HG02970 (cell line): ENCODE measurements at regions not wholly inside any gene's neighbourhood (a gene's known extent, or its start where the extent isn't known, plus 50 kb on each side); places are given as distances from the start of the nearest gene placed in this dataset.

ENCODE experiments used
- ATAC-seq: cut with Tn5 transposase; IDR thresholded peaks from one replicate; pipeline ENCODE4 v1.9.1; 2021; ENCODE audit warnings: mild to moderate bottlenecking, moderate library complexity, moderate number of reproducible peaks; ENCODE audit not compliant: unreplicated experiment, low FRiP score

GRCh38 chr5:88405783-88406182 is 137.1 kb upstream of the TMEM161B start:
- no peak for ATAC-seq

DNA sequence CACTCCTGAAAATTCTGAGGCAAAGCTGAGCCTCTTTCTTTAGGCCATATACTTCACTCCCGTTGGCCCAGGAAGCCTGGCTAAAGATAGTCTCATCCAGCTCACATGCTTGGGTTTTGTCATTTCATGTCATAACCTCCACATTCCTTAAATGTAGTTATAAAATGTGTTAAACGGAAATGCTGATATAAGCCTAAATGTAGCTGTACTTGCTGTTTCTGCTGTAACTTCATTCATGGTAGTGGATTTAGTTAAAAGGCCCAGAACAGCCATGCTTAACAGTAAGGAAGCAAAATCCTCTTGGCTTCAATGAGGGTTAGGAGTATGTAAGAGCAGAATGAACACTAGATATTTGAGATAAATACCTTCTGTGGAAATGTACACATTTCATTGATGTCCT is 135.8 kb upstream of the TMEM161B start:
- ATAC-seq: no peak

DNA sequence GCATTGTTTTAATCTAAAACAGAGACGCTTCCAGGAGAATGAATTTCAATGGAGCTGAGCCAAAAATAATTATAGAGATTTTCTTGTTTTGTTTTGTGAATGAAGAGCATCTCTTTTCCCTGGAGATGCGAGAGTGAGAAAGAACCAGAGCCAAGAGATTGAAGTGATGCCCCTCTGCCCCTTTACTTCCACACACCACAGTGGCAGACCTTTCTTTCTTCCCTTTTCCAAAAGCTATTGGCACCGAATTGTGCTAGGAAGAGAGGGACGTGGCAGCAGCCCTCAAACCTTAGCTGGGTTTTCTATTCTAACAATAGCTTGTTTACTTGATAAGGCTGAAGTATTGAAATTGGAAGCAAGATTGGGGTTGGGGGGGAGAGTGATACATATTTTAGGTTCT is 133.0 kb upstream of the TMEM161B start:
- ATAC-seq: no peak

- ATAC-seq: no peak
Observed at GRCh38 chr5:88401228-88401627, 132.6 kb upstream of the TMEM161B start.

DNA sequence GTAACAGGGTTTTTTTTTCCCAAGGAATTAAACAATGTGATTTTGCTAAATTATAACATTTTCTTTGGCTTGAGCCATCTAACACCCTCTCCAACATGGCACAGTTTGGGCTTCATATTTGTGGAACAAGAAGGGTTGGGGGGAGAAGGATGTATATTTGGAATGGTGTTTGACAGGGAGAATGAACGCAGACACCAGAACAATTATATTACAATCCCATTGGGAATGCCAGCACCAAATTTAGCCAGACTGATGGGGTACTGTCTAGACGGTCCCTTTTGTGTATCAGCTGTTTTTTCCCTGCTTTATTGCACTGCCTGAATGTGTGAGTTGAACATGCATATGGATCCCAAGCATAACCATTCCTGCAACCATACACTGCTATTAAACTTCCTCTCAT is 130.9 kb upstream of the TMEM161B start:
- no peak for ATAC-seq

DNA sequence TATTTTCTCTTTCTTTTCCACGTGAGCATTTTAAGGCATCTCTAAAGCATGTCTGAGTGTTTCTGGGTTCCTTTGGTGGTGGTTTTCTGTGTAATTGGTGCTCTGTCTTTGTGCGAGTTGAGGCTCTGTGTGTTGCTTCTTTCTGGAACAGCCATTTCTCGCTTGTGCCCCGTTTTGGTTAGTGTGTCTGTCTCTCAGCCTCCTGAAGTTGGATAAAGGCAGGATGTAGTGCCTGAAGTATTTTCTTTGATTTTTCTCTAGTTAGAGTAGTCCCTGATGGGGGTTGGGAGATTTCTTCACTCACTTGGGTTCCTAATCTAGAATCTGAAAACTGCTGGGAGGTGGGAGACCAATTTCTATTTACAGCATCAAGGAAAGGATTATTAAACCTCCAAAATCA is 129.7 kb upstream of the TMEM161B start:
- no peak for ATAC-seq

DNA sequence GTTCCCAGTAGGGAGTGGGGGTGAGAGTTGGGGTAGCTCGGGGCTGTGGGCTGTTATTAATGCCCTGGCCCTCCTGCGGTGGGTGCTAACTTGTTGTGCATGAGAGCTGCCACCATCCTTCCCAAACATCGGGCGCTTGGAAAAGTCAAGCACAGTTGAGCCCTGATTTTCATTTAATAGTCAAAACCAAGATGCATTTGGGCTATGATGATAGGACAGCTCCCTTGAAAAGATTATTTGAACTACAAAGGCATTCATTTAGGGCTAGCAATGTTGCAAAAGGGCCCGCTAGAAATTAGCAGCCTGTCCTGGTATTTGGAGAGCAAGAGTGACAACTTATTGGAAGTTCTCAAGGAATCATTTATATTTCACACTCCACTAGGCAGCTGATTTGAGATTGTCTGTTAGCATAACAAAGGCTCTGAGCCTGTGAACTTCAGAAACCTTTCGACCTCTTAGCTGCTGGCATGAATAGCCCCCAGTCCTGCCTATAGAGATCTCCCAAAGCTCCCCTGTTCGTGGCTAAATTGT is 128.2 kb upstream of the TMEM161B start:
- no peak for ATAC-seq

DNA sequence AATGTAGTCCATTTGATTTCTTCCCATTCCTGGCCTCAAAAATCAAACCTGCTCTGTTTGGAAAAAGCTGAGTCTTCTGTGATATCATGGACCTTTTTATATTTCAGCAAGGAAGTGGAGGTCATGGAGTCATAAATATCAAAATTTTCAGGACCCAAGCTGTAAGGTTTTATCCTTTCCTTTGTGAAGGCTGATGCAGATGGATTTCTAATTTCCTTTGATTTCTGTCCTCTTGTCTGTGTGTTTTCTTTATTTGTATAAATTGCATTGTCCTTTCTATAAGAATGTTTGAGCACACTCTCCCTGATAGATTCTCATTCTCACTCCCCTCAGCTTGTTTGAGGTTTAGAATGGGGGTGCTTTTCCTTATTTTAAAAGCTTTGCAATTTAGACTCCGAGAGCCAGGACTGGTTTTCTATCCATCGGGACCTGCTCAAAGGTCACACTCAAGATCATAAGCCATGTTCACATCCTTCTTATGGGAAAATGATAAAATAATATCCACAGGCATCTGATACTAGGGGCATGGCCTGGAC is 127.4 kb upstream of the TMEM161B start:
- no peak for ATAC-seq

- no peak for ATAC-seq
Observed at GRCh38 chr5:88395264-88395663, 126.6 kb upstream of the TMEM161B start.

DNA sequence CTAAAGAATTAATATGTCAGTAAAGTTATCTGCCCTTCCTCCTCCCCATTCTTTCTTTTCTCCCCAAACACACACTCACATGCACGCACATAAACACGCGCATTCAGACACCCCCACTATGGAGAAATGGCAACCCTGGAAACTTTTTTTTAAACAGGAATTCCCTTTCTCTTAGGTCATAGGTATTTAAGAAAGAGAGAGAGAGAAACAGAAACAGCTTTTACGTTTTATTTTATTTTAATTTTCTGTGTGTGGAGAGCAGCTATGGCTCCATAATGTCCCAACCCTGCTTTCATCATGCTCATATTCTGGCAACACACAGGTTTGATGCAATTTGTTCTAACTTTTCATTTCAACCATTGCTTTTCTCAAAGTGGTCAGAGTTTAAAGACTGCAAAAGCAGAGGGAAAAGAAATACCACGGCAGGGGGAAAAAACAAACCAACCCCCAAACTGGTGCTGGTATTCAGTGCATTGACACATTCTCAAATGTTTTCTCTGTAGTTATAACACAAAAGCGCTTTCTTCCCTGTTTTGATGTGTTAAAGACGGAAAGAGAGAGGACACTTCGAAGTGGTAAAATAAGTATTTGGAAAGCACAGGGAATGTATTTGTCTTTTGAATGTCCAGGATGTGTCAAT is 126.0 kb upstream of the TMEM161B start:
- no peak for ATAC-seq

DNA sequence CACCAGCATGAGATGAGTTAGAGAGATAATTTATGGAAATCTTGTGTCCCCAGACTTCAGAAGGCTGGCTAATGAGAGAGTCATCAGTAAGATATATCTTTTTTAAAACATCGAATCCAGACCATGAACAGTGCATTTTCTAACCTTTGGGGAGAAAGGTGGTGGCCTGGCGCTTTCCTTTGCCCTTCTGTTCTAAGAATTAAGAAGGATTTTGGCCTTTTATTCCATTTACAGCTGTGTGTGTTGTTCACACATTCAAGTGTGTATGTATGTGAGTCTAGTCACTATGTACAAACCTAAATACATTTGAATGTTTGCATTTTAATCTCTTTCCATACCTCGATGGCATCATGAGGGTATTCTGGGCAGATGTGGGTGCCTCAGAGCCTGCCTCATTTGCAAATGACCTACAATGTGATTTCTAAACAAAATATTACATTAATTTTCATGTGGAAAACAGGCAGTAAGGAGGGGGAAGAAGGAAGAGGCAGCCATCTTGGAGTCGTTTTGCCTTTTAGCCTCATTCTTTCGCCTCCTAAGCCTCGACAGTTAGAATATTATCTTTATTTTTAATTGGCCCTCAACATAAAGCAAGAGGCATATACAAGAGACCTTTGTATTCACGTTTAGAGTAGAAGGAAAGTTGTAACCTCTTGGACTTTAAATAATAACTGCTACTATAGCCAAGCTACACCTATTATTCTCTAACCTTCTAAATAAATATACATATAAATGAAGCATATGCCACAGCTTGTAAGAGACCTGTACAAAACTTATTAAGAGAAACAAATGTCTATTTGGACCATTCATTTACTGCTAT is 125.3 kb upstream of the TMEM161B start:
- no peak for ATAC-seq

DNA sequence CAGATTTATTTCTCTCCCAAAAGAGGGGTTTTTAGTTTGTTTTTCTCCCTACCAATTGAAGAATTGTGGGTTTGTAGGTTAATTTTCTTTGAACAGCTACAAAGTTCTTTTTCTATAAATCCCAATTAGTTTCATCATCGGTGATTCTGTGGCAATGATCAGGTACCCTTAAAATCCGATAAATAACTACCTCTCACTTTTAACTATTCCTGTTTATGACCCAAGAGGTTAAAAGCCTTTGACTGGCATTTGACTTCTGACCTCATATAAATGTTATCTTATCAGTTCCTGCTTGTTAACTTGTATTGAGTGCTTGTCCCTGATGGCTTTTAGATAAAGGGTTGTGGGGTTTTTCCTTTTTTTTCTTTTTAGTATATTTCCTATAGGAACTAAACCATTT is 124.4 kb upstream of the TMEM161B start:
- ATAC-seq: no peak

DNA sequence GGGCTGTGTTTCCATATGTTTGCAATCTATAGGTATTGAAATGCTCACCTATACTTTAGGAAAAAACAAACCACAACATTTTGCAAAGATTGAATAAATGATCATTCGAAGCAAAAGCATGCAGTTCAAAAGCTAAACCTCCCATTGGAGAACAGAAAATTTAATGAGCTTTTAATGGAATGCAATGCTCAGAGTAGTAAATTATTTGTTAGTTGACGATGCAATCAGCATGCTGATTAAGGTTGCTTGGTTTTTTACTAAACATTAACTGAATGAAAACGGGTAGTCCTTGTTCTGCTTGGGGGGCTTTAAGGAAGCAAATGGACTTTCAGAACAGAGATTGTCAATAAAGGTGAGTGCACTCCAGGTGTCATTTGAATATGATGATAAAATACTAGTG is 123.3 kb upstream of the TMEM161B start:
- no peak for ATAC-seq

DNA sequence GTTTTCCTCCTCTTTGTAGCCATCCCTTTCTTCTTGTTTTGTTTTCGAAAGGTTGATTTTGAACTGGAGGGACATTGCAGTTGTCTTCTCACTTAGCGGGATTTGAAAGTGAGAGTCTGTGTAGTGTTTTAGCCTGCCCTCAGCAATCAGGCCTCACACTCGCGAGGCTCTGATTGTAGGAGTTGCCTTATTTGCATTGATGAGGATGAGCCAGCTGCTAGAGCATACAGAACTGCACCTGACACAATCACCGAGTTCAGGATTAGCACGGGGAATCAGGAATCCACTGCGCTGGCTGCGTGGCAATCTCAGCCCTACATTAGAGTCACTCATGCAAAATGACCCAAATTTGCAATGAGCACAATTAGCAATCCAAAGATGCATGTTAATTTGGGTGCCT is 122.5 kb upstream of the TMEM161B start:
- no peak for ATAC-seq

- no peak for ATAC-seq
Observed at GRCh38 chr5:88390481-88390880, 121.8 kb upstream of the TMEM161B start.

DNA sequence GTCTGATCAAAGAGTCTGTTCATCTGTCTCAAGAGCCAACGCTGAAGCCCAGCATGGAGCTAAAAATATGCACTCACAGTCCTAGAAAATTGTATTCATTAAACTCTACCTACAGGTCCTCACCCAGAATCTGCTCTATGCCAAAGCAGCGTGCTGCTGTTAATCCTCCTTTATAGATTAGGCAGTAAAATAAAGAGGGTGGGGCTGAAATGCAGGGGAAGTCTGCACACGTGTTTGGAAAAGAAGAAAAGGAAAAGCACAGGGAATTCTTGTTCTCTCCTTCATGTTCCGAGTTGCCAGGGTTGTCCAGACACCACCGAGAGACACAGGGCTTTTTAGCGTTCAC is 121.4 kb upstream of the TMEM161B start:
- no peak for ATAC-seq

GRCh38 chr5:88389338-88390095 is 120.9 kb upstream of the TMEM161B start:
- ATAC-seq: no peak

- no peak for ATAC-seq
Observed at GRCh38 chr5:88388476-88389337, 120.1 kb upstream of the TMEM161B start.

- ATAC-seq: no peak
Observed at GRCh38 chr5:88384886-88385285, 116.2 kb upstream of the TMEM161B start.

DNA sequence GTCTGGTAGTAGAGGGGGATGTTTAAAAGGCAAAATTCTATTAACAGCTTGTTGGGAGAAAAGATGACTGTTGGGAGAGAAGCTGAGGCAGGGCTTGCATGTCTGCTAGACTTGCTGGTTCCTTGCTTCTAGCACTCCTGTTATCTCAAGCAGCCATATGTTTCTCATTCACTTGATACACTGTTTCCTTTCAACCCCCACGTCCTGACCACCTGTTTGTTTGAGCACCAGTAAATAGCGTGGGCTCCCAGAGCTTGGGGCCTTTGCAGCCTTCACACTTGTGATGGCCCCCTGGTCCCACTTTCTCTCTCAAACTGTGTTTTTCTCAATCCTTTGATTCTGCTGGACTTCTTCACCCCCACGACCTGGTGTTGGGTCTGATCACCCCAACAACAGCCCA is 111.7 kb upstream of the TMEM161B start:
- ATAC-seq: no peak
